HG02852 (cell line): ENCODE measurements at regions not wholly inside any gene's neighbourhood (a gene's known extent, or its start where the extent isn't known, plus 50 kb on each side); places are given as distances from the start of the nearest gene placed in this dataset.

Experiments
- ATAC-seq: cut with Tn5 transposase; IDR thresholded peaks from one replicate; pipeline ENCODE4 v1.9.1; 2021; ENCODE audit warnings: mild to moderate bottlenecking, moderate library complexity; ENCODE audit not compliant: unreplicated experiment

GRCh38 chr12:126156806-126157574 is 1091.8 kb downstream of the AACS start:
- no peak for ATAC-seq

GRCh38 chr12:126157575-126157966 is 1092.3 kb downstream of the AACS start:
- no peak for ATAC-seq

GRCh38 chr12:126159139-126159538 is 1093.9 kb downstream of the AACS start:
- ATAC-seq: no peak

- ATAC-seq: no peak
These were observed 1095.7 kb downstream of the AACS start for GRCh38 chr12:126160912-126161311.

- no peak for ATAC-seq
These were observed 1098.7 kb downstream of the AACS start for GRCh38 chr12:126163984-126164383.

GRCh38 chr12:126171937-126172559 is 1106.8 kb downstream of the AACS start:
- no peak for ATAC-seq

GRCh38 chr12:126182619-126183236 is 1117.5 kb downstream of the AACS start:
- no peak for ATAC-seq

GRCh38 chr12:126185025-126185424 is 1119.8 kb downstream of the AACS start:
- no peak for ATAC-seq

- ATAC-seq: no peak
These were observed 1124.6 kb downstream of the AACS start for GRCh38 chr12:126189856-126190255.

GRCh38 chr12:126191031-126191891 is 1126.0 kb downstream of the AACS start:
- no peak for ATAC-seq

- no peak for ATAC-seq
These were observed 1126.7 kb downstream of the AACS start for GRCh38 chr12:126191949-126192348.

- no peak for ATAC-seq
These were observed 1128.0 kb downstream of the AACS start for GRCh38 chr12:126193190-126193589.

- no peak for ATAC-seq
These were observed 1131.0 kb downstream of the AACS start for GRCh38 chr12:126196263-126196662.

- no peak for ATAC-seq
These were observed 1133.3 kb downstream of the AACS start for GRCh38 chr12:126198516-126198915.

GRCh38 chr12:126198966-126199692 is 1133.9 kb downstream of the AACS start:
- ATAC-seq: no peak

- ATAC-seq: no peak
These were observed 1136.8 kb downstream of the AACS start for GRCh38 chr12:126201981-126202537.

GRCh38 chr12:126204326-126204725 is 1139.1 kb downstream of the AACS start:
- ATAC-seq: no peak

- no peak for ATAC-seq
These were observed 1144.8 kb downstream of the AACS start for GRCh38 chr12:126210026-126210425.

GRCh38 chr12:126210448-126210847 is 1145.2 kb downstream of the AACS start:
- no peak for ATAC-seq

GRCh38 chr12:126212824-126213223 is 1147.6 kb downstream of the AACS start:
- no peak for ATAC-seq
